Activated B cell treated with CpG ODN at 0.5 μM for 24 hours (primary cell): ENCODE measurements at regions not wholly inside any gene's neighbourhood (a gene's known extent, or its start where the extent isn't known, plus 50 kb on each side); places are given as distances from the start of the nearest gene placed in this dataset.

Source experiments
- ATAC-seq: fragments of 200-7000 bp; cut with Tn5 transposase; one replicate; pipeline ENCODE4 v1.10.0; 2021; ENCODE audit warnings: low read depth, mild to moderate bottlenecking, moderate library complexity
- CTCF ChIA-PET: fragments of 350-600 bp; sonication (Branson Sonifier 250); formaldehyde crosslinking; loops from one replicate; lab custom pipeline; 2021; ENCODE audit warnings: antibody characterized with exemption; lab: Charles Lee
- POLR2A ChIA-PET: fragments of 350-600 bp; sonication (Branson Sonifier 250); formaldehyde crosslinking; loops from one replicate; lab custom pipeline; 2021; ENCODE audit warnings: antibody characterized with exemption; lab: Charles Lee
- DNase-seq: peaks from one replicate; pipeline ENCODE4 v3.0.0; 2022
- H3K27ac Mint-ChIP-seq: one replicate; pipeline ENCODE4 v1.8.0; 2020; ENCODE audit warnings: mixed read lengths
- H3K27me3 Mint-ChIP-seq: one replicate; pipeline ENCODE4 v1.8.0; 2021; ENCODE audit warnings: mixed read lengths
- H3K36me3 Mint-ChIP-seq: one replicate; pipeline ENCODE4 v1.8.0; 2021; ENCODE audit warnings: low read depth, mixed read lengths
- H3K4me1 Mint-ChIP-seq: one replicate; pipeline ENCODE4 v1.8.0; 2021; ENCODE audit warnings: mixed read lengths
- H3K4me3 Mint-ChIP-seq: one replicate; pipeline ENCODE4 v1.8.0; 2020; ENCODE audit warnings: mild to moderate bottlenecking, mixed read lengths
- H3K9me3 Mint-ChIP-seq: one replicate; pipeline ENCODE4 v1.8.0; 2020; ENCODE audit warnings: mixed read lengths
- CTCF ChIP-seq: fragments of 200-600 bp; IDR thresholded peaks from one replicate; pipeline ENCODE4 v1.8.0; 2022; ENCODE audit warnings: antibody characterized with exemption, mild to moderate bottlenecking
- intact Hi-C: fragments of 100-400 bp; cut with micrococcal nuclease; formaldehyde crosslinking; loops from one replicate; pipeline ENCODE4 v1.15.1; 2024

- no peak for DNase-seq
- TF ChIP-seq CTCF, result no peak
- Mint-ChIP-seq H3K9me3 (peaks cover 2% of the 10 kb centered on the region), H3K4me1 (no peaks in the 10 kb centered on the region), H3K36me3 (no peaks in the 10 kb centered on the region), H3K4me3 (no peak overlapping the region), H3K27me3 (no peaks in the 10 kb centered on the region), H3K27ac (no peak overlapping the region)
- ChIA-PET CTCF (no interaction called here), POLR2A (no interaction called here)
- intact Hi-C loops, result no loop called here
- no peak for ATAC-seq
Measured at GRCh38 chr5:136886608-136887007, 521.3 kb upstream of the TRPC7 start.

DNA sequence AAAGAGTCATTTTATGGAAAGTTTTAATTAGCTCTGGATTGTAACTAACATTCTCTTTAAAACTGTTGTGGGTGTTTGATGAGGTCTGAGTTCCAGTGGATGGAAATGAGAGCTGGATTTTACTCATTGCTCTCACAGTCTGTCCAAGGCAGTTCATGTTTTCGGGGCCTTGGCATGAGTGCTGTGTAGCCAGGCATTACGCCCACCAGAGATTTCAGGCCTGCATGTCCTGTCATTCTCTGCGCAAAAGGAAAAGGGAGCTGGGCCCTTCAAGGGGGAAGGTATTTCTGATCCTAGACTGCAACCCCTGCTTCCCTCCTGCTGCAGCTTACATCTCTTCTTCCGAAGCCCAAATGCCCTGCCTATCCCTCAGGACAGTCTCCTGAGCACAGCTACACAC, 499.6 kb upstream of the TRPC7 start:
- H3K4me1 Mint-ChIP-seq, result no peaks in the 10 kb centered on the region
- H3K4me3 Mint-ChIP-seq, result no peak overlapping the region
- no peaks in the 10 kb centered on the region for H3K9me3 Mint-ChIP-seq
- intact Hi-C loops, result no loop called here
- TF ChIP-seq CTCF, result no peak
- H3K36me3 Mint-ChIP-seq, result no peaks in the 10 kb centered on the region
- H3K27me3 Mint-ChIP-seq, result no peaks in the 10 kb centered on the region
- no peak for ATAC-seq
- CTCF ChIA-PET, result no interaction called here
- POLR2A ChIA-PET, result no interaction called here
- no peak for DNase-seq
- H3K27ac Mint-ChIP-seq, result no peak overlapping the region

DNA sequence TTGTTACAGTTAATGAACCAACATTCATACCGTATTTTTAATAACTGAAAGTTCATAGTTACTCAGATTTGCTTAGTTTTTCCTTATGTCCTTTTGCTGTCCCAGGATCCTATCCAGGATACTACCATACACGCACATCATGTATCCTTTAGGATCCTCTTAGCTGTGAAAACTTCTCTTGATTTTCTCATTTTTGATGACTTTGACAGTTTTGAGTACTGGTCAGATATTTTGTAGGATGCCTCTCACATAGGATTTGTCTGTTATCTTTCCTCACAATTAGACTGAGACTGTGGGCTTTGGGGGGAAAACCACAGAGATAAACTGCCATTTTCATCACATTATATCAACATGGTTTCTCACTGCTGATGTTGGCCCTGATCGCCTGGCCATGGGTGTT, 491.3 kb upstream of the TRPC7 start:
- no peaks in the 10 kb centered on the region for H3K9me3 Mint-ChIP-seq
- DNase-seq (no peak), ATAC-seq (no peak)
- no peak for TF ChIP-seq CTCF
- H3K4me3 Mint-ChIP-seq, result no peak overlapping the region
- no peaks in the 10 kb centered on the region for H3K4me1 Mint-ChIP-seq
- no peak overlapping the region for H3K27ac Mint-ChIP-seq
- ChIA-PET CTCF (no interaction called here), POLR2A (no interaction called here)
- intact Hi-C loops, result no loop called here
- no peaks in the 10 kb centered on the region for H3K36me3 Mint-ChIP-seq
- H3K27me3 Mint-ChIP-seq, result no peaks in the 10 kb centered on the region

- no peaks in the 10 kb centered on the region for H3K27me3 Mint-ChIP-seq
- H3K9me3 Mint-ChIP-seq, result peaks cover 6% of the 10 kb centered on the region
- ATAC-seq (no peak), DNase-seq (no peak)
- no peaks in the 10 kb centered on the region for H3K36me3 Mint-ChIP-seq
- no peaks in the 10 kb centered on the region for H3K4me1 Mint-ChIP-seq
- ChIA-PET CTCF (no interaction called here), POLR2A (no interaction called here)
- intact Hi-C loops, result no loop called here
- no peak for TF ChIP-seq CTCF
- no peak overlapping the region for H3K4me3 Mint-ChIP-seq
- H3K27ac Mint-ChIP-seq, result no peak overlapping the region
Measured at GRCh38 chr5:136853971-136854370, 488.6 kb upstream of the TRPC7 start.

DNA sequence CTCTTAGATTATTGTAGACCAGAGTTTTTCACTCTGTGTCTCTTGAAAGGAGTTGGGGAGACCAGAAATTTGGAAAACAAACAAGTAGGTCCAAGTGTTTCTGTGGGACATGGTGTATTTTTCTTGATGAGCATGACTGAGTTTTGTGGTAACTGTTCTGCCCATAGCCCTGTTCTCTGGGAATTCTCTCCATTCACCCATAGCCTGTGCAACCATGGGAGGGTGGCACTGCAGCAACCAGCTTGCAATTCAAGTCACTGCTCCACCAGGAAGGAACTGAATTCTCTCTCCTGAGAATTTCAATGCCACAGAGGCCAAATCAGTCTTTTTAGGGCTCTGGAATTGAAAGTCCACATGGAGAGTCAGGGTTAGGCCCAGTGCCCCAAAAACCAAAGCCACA, 475.3 kb upstream of the TRPC7 start:
- intact Hi-C loops, result no loop called here
- ChIA-PET POLR2A (no interaction called here), CTCF (no interaction called here)
- ATAC-seq (no peak), DNase-seq (no peak)
- Mint-ChIP-seq H3K27ac (no peak overlapping the region), H3K27me3 (no peaks in the 10 kb centered on the region), H3K4me1 (no peaks in the 10 kb centered on the region), H3K4me3 (no peak overlapping the region), H3K9me3 (peaks cover 2% of the 10 kb centered on the region), H3K36me3 (no peaks in the 10 kb centered on the region)
- no peak for TF ChIP-seq CTCF
